IPS-NIHi7 (cell line): ENCODE measurements at regions not wholly inside any gene's neighbourhood (a gene's known extent, or its start where the extent isn't known, plus 50 kb on each side); places are given as distances from the start of the nearest gene placed in this dataset.

Experiments
- DNase-seq: peaks from one replicate; pipeline ENCODE4 v3.0.0; 2012; ENCODE audit warnings: mixed read lengths; ENCODE audit errors: extremely low spot score

DNA sequence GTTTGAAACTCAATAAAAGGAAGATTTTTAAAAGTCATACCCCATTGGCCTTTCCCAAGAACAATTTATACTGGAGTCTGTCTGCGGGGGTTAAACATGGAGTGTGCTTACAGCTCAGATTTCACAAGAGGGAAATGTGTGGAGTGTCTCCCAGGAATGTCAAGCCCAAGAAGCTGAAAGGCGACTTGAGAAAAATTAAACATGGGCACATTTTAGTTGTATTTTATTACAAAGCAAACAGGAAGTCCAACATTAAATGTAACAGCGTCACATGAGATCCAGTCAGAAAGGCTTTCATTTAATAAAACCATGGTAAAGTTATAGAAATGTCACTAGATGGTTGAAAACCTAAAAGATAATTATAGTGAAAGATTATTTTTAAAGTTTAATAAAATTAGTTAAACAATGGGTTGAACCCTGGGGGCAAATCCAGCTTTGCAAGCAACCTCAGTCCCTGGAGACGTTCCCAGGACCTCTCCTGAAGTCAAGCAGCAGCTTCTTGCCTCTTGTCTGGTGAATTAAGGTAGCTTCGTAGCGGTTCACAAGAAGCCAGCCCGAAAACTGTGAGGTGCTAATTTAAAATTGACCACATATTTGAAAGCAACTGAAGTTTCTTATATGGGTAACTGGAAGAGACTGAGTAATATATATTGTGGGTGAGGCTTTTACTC lies 168.4 kb upstream of the EDNRA start:
- no peak for DNase-seq

DNA sequence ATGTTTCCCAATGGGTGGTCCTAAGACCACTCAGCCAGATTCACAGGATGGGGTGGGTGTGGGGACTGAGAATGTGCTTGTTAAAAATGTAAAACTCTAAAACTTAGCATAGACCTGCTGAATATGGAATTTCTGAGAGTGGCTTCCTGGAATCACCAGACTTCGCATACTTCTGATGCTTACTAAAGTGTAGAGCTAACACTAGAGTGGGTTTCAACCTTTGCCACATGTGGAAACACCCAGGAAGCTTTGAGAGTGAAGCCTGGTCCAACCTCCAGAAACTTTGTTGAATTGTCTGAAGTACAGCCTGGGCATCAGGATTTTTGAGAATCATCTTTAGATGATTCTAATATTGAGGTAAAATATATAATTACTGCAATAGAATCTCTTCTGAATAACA lies 167.8 kb upstream of the EDNRA start:
- DNase-seq = no peak

DNA sequence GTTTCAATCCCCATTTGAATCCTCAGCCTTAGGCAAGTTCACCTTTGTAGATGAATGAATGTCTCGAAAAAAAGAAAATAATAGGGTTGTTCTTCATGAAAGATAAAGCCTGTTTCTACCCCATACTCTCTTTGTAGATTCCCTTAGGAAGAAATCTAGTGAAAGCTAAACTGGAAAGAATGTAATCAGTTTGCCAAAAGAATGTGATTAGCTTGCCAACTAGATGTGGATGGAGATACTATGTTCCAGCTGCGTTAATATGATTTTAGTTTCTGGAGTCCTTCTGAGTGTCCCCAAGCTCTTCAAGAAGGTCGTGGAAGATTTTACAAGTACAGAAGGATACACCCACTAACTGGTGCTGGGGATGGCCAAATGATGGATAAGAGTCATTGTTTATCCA lies 162.3 kb upstream of the EDNRA start:
- no peak for DNase-seq

DNA sequence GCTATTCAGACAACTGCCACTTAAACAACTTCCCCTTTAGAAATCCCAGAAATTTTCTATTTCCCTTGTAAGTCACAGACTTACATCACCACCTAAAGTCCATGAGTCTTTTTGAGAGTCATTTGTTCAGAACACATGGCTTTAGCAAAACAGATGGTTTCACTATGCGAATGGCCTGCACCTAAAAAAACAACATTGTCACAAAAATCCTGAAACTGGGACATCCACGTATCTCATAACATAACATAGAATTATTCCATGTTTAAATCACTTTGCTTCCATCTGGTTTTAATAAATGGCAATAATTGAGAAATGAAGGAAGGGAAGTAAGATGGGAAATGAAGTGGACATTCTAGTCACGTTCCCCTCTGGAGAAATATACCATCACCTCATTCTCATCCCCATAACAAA lies 155.3 kb upstream of the EDNRA start:
- DNase-seq = no peak

DNA sequence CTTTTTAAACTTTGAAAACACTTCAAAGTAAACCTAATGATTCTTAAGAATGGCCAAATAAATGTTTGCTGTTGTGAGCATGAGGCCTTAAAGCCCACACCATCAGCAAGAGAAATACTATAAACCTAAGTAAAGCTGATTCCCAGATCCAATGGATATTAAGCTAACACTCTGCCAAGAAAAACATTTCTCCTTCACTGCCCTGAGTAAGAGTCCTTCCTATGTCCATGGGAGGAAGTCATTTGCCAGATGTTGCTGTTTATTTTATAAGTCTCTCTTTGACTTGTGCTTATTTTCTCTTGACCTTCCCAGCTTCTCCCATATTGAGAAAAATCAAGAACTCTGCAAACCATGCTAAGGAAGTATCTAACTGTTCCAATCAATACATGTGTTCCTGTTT lies 154.3 kb upstream of the EDNRA start:
- DNase-seq = no peak

- no peak for DNase-seq
Measured at GRCh38 chr4:147327322-147327721, 153.6 kb upstream of the EDNRA start.

- no peak for DNase-seq
Measured at GRCh38 chr4:147328189-147328588, 152.7 kb upstream of the EDNRA start.

- no peak for DNase-seq
Measured at GRCh38 chr4:147328756-147329446, 152.0 kb upstream of the EDNRA start.

GRCh38 chr4:147332091-147332490 lies 148.8 kb upstream of the EDNRA start:
- DNase-seq = no peak

DNA sequence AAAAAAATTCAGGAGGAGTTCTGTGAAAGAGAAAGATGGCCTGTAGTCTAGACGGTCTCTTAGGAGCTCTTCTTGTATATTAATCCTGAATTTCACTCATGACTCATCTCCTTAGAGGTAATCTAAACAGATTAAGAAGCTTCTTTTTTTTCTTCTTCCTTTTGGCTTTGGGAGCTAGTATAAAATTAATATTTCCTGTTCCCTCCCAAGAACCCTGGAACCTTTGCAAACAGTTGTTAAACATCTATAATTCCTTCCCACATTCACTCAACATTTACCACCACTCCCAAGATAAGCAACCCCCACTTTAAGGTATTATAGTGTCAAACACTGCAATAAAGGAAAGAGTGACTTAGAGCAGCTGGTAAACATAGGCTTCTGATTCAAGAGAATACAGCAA lies 146.4 kb upstream of the EDNRA start:
- no peak for DNase-seq

- no peak for DNase-seq
Measured at GRCh38 chr4:147335183-147335582, 145.7 kb upstream of the EDNRA start.

- no peak for DNase-seq
Measured at GRCh38 chr4:147336252-147336651, 144.6 kb upstream of the EDNRA start.

- no peak for DNase-seq
Measured at GRCh38 chr4:147339100-147339499, 141.8 kb upstream of the EDNRA start.

DNA sequence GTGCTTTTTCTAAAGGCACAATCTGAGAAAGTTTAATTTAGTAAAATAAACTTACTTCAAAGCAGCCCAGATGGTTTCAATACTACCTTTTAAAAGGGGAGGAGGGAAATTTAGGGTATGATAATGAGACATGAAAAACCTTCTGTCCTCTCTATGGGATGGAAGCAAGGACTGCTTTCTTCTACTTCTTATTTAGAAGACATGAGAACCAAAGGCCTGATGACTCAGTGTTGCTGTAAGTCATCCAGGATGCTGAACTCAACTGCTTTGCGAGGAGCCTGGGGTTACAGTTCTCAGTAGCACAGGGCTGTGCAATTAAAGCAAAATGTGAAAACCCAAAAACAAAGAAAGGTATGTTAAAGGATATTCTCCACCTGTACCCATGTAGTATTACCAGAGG lies 140.8 kb upstream of the EDNRA start:
- DNase-seq = no peak

DNA sequence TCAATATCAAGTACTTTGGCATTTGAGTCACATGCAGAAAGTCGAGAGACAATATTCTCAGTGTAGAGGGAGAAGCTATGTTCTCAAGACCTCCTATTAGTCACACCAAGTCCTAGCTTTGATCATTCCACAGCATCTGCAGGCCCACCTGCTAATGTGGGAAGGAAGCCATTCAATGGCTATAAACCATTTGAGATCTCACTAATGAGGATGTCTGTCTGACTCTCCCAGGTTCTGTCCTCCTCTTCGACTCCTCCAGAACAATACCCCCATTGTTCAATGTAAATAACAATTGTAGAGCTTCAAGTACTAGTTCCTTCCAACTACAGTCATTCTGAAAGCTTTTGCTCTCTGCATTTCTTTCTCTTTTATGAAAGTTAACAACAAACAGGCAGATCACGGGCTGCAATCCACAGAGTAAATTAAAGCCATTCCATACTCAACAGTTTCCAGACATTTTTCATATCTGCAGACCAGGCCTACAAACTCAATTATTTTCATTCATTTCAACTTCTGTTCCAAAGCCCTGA lies 140.2 kb upstream of the EDNRA start:
- DNase-seq = no peak

GRCh38 chr4:147343692-147344091 lies 137.2 kb upstream of the EDNRA start:
- no peak for DNase-seq

- no peak for DNase-seq
Measured at GRCh38 chr4:147345662-147346061, 135.2 kb upstream of the EDNRA start.

DNA sequence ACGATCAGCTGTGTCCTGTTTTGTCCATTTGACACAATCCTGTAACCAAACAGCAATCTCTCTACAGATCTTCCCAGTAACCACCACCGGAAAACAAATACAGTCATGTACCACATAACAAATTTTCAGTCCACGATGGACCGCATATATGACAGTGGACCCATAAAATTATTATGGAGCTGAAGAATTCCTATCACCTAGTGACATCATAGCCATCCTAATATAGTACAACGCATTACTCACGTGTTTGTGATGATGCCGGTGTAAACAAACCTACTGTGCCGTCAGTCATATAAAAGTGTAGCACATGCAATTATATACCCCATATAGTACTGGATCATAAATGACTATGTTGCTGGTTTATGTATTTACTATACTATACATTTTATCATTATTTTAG lies 133.7 kb upstream of the EDNRA start:
- DNase-seq = no peak

DNA sequence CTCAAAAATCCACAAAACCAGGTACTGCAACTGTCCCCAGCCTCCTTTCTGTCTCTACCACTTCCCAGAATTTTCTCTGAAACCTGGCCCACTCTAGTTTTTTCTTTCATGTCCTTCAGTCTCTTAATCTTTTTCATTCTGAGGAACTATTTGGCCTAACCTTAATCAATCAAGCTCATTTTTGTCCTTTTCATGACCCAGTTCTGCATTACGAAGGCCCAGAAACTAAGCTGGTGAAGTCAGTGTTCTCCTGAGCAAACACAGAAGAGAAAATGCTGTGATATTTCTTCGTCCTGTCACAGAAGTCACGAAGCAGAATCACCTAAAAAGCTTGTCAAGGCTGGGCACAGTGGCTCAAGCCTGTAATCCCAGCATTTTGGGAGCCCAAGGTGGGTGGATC lies 131.7 kb upstream of the EDNRA start:
- DNase-seq = no peak

DNA sequence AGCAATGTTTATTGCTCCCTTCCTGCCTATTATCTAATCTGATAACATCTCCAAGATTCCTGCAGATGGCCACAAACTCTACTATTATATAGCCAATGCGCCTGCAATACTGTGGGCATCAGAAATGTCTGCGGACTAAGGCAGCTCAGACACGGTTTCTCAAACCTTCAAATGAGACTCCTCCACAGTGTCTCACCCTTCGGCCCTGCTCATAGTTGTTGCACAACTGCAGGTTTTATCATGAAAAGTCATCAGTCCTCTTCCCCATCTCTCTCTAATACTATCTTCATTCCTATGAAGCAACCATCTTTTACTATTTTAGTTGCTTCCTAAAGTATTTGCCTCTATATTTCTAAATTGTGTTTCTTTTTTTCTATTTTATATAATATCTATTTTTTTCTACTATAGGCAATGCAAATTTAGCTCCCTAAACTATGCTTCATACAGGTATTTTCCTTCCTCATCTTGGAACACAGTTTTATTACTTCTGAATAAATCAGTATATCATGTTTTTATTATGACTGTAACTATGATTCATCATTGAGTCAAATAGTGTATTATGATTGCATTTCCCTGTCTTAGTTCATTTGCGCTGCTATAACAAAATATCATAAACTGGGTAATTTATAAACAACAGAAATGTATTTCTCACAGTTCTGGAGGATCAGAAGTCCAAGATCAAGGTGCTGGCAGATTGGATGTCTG lies 129.7 kb upstream of the EDNRA start:
- no peak for DNase-seq

DNA sequence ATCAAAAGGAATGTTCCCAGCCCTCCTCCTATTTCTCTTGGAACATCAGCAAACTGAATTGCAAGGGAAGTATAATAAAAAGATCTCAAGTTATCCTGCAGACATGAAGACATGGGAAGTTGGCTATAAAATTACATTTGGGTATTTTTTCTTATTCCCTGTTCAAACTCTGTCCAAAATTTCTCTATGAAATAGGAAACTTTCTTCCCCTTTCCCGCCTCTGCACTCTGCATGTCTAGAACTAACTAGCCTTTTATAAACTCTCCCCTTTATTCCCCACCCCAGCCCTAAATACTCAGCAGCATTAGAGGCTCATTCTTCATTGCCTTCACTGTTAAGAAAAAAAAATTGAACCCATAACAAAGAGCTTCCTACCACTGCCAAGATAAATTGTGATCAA lies 126.7 kb upstream of the EDNRA start:
- no peak for DNase-seq

DNA sequence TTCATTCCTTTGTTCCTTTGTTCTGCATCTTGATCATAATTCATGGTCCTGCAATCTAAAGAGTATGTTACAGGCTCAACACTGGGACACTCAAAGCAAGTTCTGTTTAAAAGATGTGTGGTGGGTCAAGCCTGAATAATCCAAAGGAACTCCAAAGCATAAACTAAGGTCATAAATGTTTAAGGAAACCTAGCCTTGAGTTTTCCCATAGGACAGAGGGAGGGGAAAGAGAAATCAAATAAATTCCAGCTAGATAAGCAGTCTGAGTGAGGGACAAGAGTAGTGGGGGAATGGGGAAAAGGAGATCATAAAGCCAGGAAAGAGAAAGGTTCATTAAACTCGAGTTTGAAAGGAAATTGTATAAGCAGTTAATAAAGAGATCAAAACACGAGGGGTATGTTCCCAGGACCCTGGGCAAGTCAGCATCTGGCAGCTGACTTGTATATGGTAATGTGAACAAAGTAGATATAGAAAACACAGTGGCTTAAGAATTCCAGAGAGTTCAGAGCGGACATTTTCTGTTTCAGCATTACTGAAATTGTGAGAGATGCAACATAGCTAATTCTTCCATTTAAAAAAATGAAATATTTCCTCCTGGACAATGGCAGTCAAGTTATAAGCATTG lies 125.8 kb upstream of the EDNRA start:
- DNase-seq = no peak
